ENCODE measurements at regions not wholly inside any gene's neighbourhood (a gene's known extent, or its start where the extent isn't known, plus 50 kb on each side); places are given as distances from the start of the nearest gene placed in this dataset.

- Histone ChIP-seq H3K27ac (ENCODE audit: low read depth in 1 of 2, low read length in 1 of 2) (no peak overlapping the region), H3K36me3 (ENCODE audit: control insufficient read depth in 4 of 4, insufficient read depth in 4 of 4, low read length in 4 of 4) (no peaks in the 10 kb centered on the region), H3K4me1 (ENCODE audit: control insufficient read depth in 5 of 5, insufficient read depth in 5 of 5, low read length in 5 of 5) (peaks cover 0 to 4% (median 0%) of the 10 kb centered on the region in 5 donors), H3K4me3 (no peak overlapping the region), H3K9ac (ENCODE audit: insufficient read depth in 1 of 2, low read length in 2 of 2) (no peak overlapping the region), H3K9me3 (ENCODE audit: control insufficient read depth in 4 of 4, insufficient read depth in 3 of 4, low read length in 3 of 4) (no peaks in the 10 kb centered on the region), H3K27me3 (ENCODE audit: control insufficient read depth in 3 of 3, insufficient read depth in 3 of 3, low read length in 2 of 3) (no peaks in the 10 kb centered on the region)
- no peak for TF ChIP-seq CTCF (IDR thresholded peaks at IDR 0.05; ENCODE audit: control extremely low read depth, extremely low read depth)
- 62 to 79% methylated on average over 5 of the region's 5 CpGs for WGBS, 2 donors
- ATAC-seq (ENCODE audit: insufficient read depth, low FRiP score): no peak
- DNase-seq: no peak
These were observed 804.7 kb upstream of the SLITRK1 start for GRCh38 chr13:84686973-84687372.

GRCh38 chr13:84686458-84686857 is 804.2 kb upstream of the SLITRK1 start:
- no peaks in the 10 kb centered on the region for H3K9me3 ChIP-seq (ENCODE audit: control insufficient read depth in 4 of 4, insufficient read depth in 3 of 4, low read length in 3 of 4)
- H3K4me1 ChIP-seq (ENCODE audit: control insufficient read depth in 5 of 5, insufficient read depth in 5 of 5, low read length in 5 of 5): peaks cover 0 to 4% (median 0%) of the 10 kb centered on the region in 5 donors
- no peak for DNase-seq
- no peaks in the 10 kb centered on the region for H3K36me3 ChIP-seq (ENCODE audit: control insufficient read depth in 4 of 4, insufficient read depth in 4 of 4, low read length in 4 of 4)
- no peak overlapping the region for H3K27ac ChIP-seq (ENCODE audit: low read depth in 1 of 2, low read length in 1 of 2)
- no peak overlapping the region for H3K9ac ChIP-seq (ENCODE audit: insufficient read depth in 1 of 2, low read length in 2 of 2)
- no peak for ATAC-seq (ENCODE audit: insufficient read depth, low FRiP score)
- 71 to 73% methylated on average over 1 of the region's 1 CpG for WGBS, 2 donors
- no peak for TF ChIP-seq CTCF (IDR thresholded peaks at IDR 0.05; ENCODE audit: control extremely low read depth, extremely low read depth)
- no peak overlapping the region for H3K4me3 ChIP-seq
- H3K27me3 ChIP-seq (ENCODE audit: control insufficient read depth in 3 of 3, insufficient read depth in 3 of 3, low read length in 2 of 3): no peaks in the 10 kb centered on the region

- no peak for DNase-seq
- Histone ChIP-seq H3K4me1 (ENCODE audit: control insufficient read depth in 5 of 5, insufficient read depth in 5 of 5, low read length in 5 of 5) (peaks cover 0 to 4% (median 0%) of the 10 kb centered on the region in 5 donors), H3K36me3 (ENCODE audit: control insufficient read depth in 4 of 4, insufficient read depth in 4 of 4, low read length in 4 of 4) (no peaks in the 10 kb centered on the region), H3K9ac (ENCODE audit: insufficient read depth in 1 of 2, low read length in 2 of 2) (no peak overlapping the region), H3K9me3 (ENCODE audit: control insufficient read depth in 4 of 4, insufficient read depth in 3 of 4, low read length in 3 of 4) (no peaks in the 10 kb centered on the region), H3K27ac (ENCODE audit: low read depth in 1 of 2, low read length in 1 of 2) (no peak overlapping the region), H3K27me3 (ENCODE audit: control insufficient read depth in 3 of 3, insufficient read depth in 3 of 3, low read length in 2 of 3) (no peaks in the 10 kb centered on the region), H3K4me3 (no peak overlapping the region)
- TF ChIP-seq CTCF (IDR thresholded peaks at IDR 0.05; ENCODE audit: control extremely low read depth, extremely low read depth): no peak
- WGBS, 2 donors: 75 to 90% methylated on average over 6 of the region's 6 CpGs
- no peak for ATAC-seq (ENCODE audit: insufficient read depth, low FRiP score)
These were observed 802.5 kb upstream of the SLITRK1 start for GRCh38 chr13:84684804-84685203.

- peak in 1 of 3 donors; percentile 8 for DNase-seq
- no peaks in the 10 kb centered on the region for H3K9me3 ChIP-seq (ENCODE audit: control insufficient read depth in 4 of 4, insufficient read depth in 3 of 4, low read length in 3 of 4)
- TF ChIP-seq CTCF (IDR thresholded peaks at IDR 0.05; ENCODE audit: control extremely low read depth, extremely low read depth): no peak
- no peak overlapping the region for H3K4me3 ChIP-seq
- ATAC-seq (ENCODE audit: insufficient read depth, low FRiP score): no peak
- peaks cover 0 to 4% (median 0%) of the 10 kb centered on the region in 5 donors for H3K4me1 ChIP-seq (ENCODE audit: control insufficient read depth in 5 of 5, insufficient read depth in 5 of 5, low read length in 5 of 5)
- WGBS, 2 donors: 69 to 87% methylated on average over 3 of the region's 3 CpGs
- no peak overlapping the region for H3K9ac ChIP-seq (ENCODE audit: insufficient read depth in 1 of 2, low read length in 2 of 2)
- H3K27ac ChIP-seq (ENCODE audit: low read depth in 1 of 2, low read length in 1 of 2): no peak overlapping the region
- no peaks in the 10 kb centered on the region for H3K27me3 ChIP-seq (ENCODE audit: control insufficient read depth in 3 of 3, insufficient read depth in 3 of 3, low read length in 2 of 3)
- no peaks in the 10 kb centered on the region for H3K36me3 ChIP-seq (ENCODE audit: control insufficient read depth in 4 of 4, insufficient read depth in 4 of 4, low read length in 4 of 4)
These were observed 801.9 kb upstream of the SLITRK1 start for GRCh38 chr13:84684048-84684662.

Measured in lung (tissue), 11 donors.